Neural cell (in vitro differentiated cells): ENCODE measurements at regions not wholly inside any gene's neighbourhood (a gene's known extent, or its start where the extent isn't known, plus 50 kb on each side); places are given as distances from the start of the nearest gene placed in this dataset.

ENCODE experiments used
- H2AFZ ChIP-seq: fragments of 200-600, 300-800 bp; sonication (generic), shearing (Covaris generic); 2 replicates; pipeline ENCODE4 v1.6.0; 2014; ENCODE audit warnings: low read depth, mild to moderate bottlenecking, antibody characterized with exemption, low read length, moderate library complexity
- H3F3A ChIP-seq: fragments of 200-600 bp; shearing (Covaris generic); 2 replicates; pipeline ENCODE4 v1.6.1; 2016; ENCODE audit warnings: mild to moderate bottlenecking, moderate library complexity, mixed read lengths, antibody characterized with exemption, low read length; ENCODE audit not compliant: insufficient read depth, poor library complexity, severe bottlenecking
- H3K27ac ChIP-seq: fragments of 200-600, 300-800 bp; sonication (generic), shearing (Covaris generic); 2 replicates; pipeline ENCODE4 v1.5.1; 2014; ENCODE audit warnings: mild to moderate bottlenecking, low read length, moderate library complexity
- H3K27me3 ChIP-seq: fragments of 300-800, 200-600 bp; sonication (generic), shearing (Covaris generic); 2 replicates; pipeline ENCODE4 v1.6.0; 2014; ENCODE audit warnings: mild to moderate bottlenecking, low read depth, low read length, moderate library complexity; ENCODE audit not compliant: insufficient read depth
- H3K36me3 ChIP-seq: fragments of 300-800, 200-600 bp; sonication (generic), shearing (Covaris generic); 2 replicates; pipeline ENCODE4 v1.5.1; 2014; ENCODE audit warnings: mild to moderate bottlenecking, antibody characterized with exemption, low read length, moderate library complexity; ENCODE audit not compliant: insufficient read depth
- H3K4me2 ChIP-seq: fragments of 300-800, 200-600 bp; sonication (generic), shearing (Covaris generic); 2 replicates; pipeline ENCODE4 v1.6.0; 2014; ENCODE audit warnings: mild to moderate bottlenecking, low read length
- H3K4me3 ChIP-seq: fragments of 300-800, 200-600 bp; sonication (generic), shearing (Covaris generic); 2 replicates; pipeline ENCODE4 v1.5.1; 2014; ENCODE audit warnings: mild to moderate bottlenecking, low read length, moderate library complexity
- H3K79me2 ChIP-seq: fragments of 200-600 bp; shearing (Covaris generic); replicated peaks from 2 replicates; pipeline ENCODE4 v1.6.0; 2014; ENCODE audit warnings: mild to moderate bottlenecking, low read length, moderate library complexity; ENCODE audit not compliant: insufficient read depth
- H3K9ac ChIP-seq: fragments of 300-800, 200-600 bp; sonication (generic), shearing (Covaris generic); 2 replicates; pipeline ENCODE4 v1.6.1; 2016; ENCODE audit warnings: mild to moderate bottlenecking, low read length, mixed read lengths
- H3K9me2 ChIP-seq: fragments of 200-600 bp; shearing (Covaris generic); 2 replicates; pipeline ENCODE4 v1.6.1; 2016; ENCODE audit warnings: mild to moderate bottlenecking, low read length, mixed read lengths; ENCODE audit not compliant: insufficient read depth
- H3K9me3 ChIP-seq: fragments of 200-600, 300-800 bp; sonication (generic), shearing (Covaris generic); 2 replicates; pipeline ENCODE4 v1.6.1; 2016; ENCODE audit warnings: mild to moderate bottlenecking, mixed run types, low read length, moderate library complexity, mixed read lengths
- H4K20me1 ChIP-seq: fragments of 200-600 bp; shearing (Covaris generic); 2 replicates; pipeline ENCODE4 v1.6.1; 2016; ENCODE audit warnings: mild to moderate bottlenecking, mixed run types; ENCODE audit not compliant: insufficient read depth
- CTCF ChIP-seq: fragments of 450-650 bp; IDR thresholded peaks from 2 replicates; pipeline ENCODE4 v1.5.1; 2014; ENCODE audit warnings: antibody characterized with exemption, mild to moderate bottlenecking, moderate library complexity; ENCODE audit not compliant: poor library complexity, severe bottlenecking
- EP300 ChIP-seq: fragments of 450-650 bp; conservative IDR thresholded peaks from 2 replicates; pipeline ENCODE4 v1.6.1; 2014; ENCODE audit warnings: antibody characterized with exemption, mild to moderate bottlenecking, moderate library complexity; ENCODE audit not compliant: poor library complexity, severe bottlenecking
- EZH2 ChIP-seq: fragments of 200-600, 300-800 bp; shearing (Covaris generic), sonication (generic); IDR thresholded peaks from 2 replicates; pipeline ENCODE4 v1.6.1; 2014; ENCODE audit warnings: antibody characterized with exemption, low read length, borderline replicate concordance, mild to moderate bottlenecking; ENCODE audit not compliant: insufficient read depth, poor library complexity, severe bottlenecking
- MXI1 ChIP-seq: fragments of 450-650 bp; conservative IDR thresholded peaks from 2 replicates; pipeline ENCODE4 v1.6.1; 2014; ENCODE audit warnings: antibody characterized with exemption, mild to moderate bottlenecking; ENCODE audit not compliant: poor library complexity, severe bottlenecking
- POLR2AphosphoS5 ChIP-seq: IDR thresholded peaks from 2 replicates; pipeline ENCODE4 v1.6.1; 2012
- RAD21 ChIP-seq: fragments of 450-650 bp; conservative IDR thresholded peaks from 2 replicates; pipeline ENCODE4 v1.6.1; 2014; ENCODE audit warnings: antibody characterized with exemption, mild to moderate bottlenecking, moderate library complexity
- REST ChIP-seq: IDR thresholded peaks from 2 replicates; pipeline ENCODE4 v1.6.1; 2012; ENCODE audit warnings: borderline replicate concordance
- SMC3 ChIP-seq: fragments of 450-650 bp; conservative IDR thresholded peaks from 2 replicates; pipeline ENCODE4 v1.6.1; 2014; ENCODE audit warnings: antibody characterized with exemption, mild to moderate bottlenecking, moderate library complexity; ENCODE audit not compliant: poor library complexity
- TAF1 ChIP-seq: IDR thresholded peaks from 2 replicates; pipeline ENCODE4 v1.6.1; 2012; ENCODE audit warnings: low read depth

- H3K27me3 ChIP-seq: no peaks in the 10 kb centered on the region
Observed at GRCh38 chr10:4661511-4662255, 164.3 kb upstream of the AKR1E2 start.

GRCh38 chr10:4658777-4659176 is 167.2 kb upstream of the AKR1E2 start:
- Histone ChIP-seq H3K27ac (no peak overlapping the region), H3K27me3 (no peaks in the 10 kb centered on the region), H3K9ac (no peak overlapping the region), H3K36me3 (no peaks in the 10 kb centered on the region), H3K4me3 (no peak overlapping the region), H3K9me2 (no peaks in the 10 kb centered on the region), H3F3A (no peaks in the 10 kb centered on the region), H3K4me2 (no peak overlapping the region), H2AFZ (no peak overlapping the region), H3K9me3 (no peaks in the 10 kb centered on the region), H3K79me2 (no peaks in the 10 kb centered on the region), H4K20me1 (no peaks in the 10 kb centered on the region)
- TF ChIP-seq CTCF: no peak
- TF ChIP-seq SMC3: no peak
- TF ChIP-seq EP300: no peak

More at GRCh38 chr10:4661511-4662255, 164.3 kb upstream of the AKR1E2 start:
- Histone ChIP-seq H3F3A (no peaks in the 10 kb centered on the region), H3K4me3 (no peak overlapping the region), H3K79me2 (no peaks in the 10 kb centered on the region), H3K9me3 (no peaks in the 10 kb centered on the region), H3K36me3 (no peaks in the 10 kb centered on the region), H3K27ac (no peak overlapping the region), H3K4me2 (no peak overlapping the region), H4K20me1 (no peaks in the 10 kb centered on the region), H3K9ac (no peak overlapping the region), H2AFZ (no peak overlapping the region), H3K9me2 (no peaks in the 10 kb centered on the region)
- TF ChIP-seq EZH2 (no peak), RAD21 (no peak), SMC3 (no peak), MXI1 (no peak), POLR2AphosphoS5 (no peak), EP300 (no peak)

- Histone ChIP-seq H3K79me2 (no peaks in the 10 kb centered on the region), H3K27me3 (no peaks in the 10 kb centered on the region), H4K20me1 (no peaks in the 10 kb centered on the region), H3K4me2 (no peak overlapping the region), H3K36me3 (no peaks in the 10 kb centered on the region), H3K9me2 (no peaks in the 10 kb centered on the region), H3F3A (peaks cover 3% of the 10 kb centered on the region), H3K9ac (peak overlapping the region; percentile 34), H2AFZ (no peak overlapping the region), H3K9me3 (no peaks in the 10 kb centered on the region), H3K4me3 (no peak overlapping the region), H3K27ac (no peak overlapping the region)
- TF ChIP-seq EP300 (peak; percentile 24), CTCF (peak; percentile 88), POLR2AphosphoS5 (no peak), TAF1 (no peak), SMC3 (peak; percentile 89), MXI1 (no peak), REST (no peak), RAD21 (peak; percentile 96), EZH2 (no peak)
Observed at GRCh38 chr10:4656576-4657194, 169.3 kb upstream of the AKR1E2 start.
